Activated CD8-positive, alpha-beta memory T cell treated with anti-CD3 and anti-CD28 coated beads, Interleukin-2, amount 50 U/mL, for 4 hours (primary cell): ENCODE measurements at regions not wholly inside any gene's neighbourhood (a gene's known extent, or its start where the extent isn't known, plus 50 kb on each side); places are given as distances from the start of the nearest gene placed in this dataset.

Source experiments
- DNase-seq: peaks from one replicate; pipeline ENCODE4 v3.0.0-alpha.2; 2020

DNA sequence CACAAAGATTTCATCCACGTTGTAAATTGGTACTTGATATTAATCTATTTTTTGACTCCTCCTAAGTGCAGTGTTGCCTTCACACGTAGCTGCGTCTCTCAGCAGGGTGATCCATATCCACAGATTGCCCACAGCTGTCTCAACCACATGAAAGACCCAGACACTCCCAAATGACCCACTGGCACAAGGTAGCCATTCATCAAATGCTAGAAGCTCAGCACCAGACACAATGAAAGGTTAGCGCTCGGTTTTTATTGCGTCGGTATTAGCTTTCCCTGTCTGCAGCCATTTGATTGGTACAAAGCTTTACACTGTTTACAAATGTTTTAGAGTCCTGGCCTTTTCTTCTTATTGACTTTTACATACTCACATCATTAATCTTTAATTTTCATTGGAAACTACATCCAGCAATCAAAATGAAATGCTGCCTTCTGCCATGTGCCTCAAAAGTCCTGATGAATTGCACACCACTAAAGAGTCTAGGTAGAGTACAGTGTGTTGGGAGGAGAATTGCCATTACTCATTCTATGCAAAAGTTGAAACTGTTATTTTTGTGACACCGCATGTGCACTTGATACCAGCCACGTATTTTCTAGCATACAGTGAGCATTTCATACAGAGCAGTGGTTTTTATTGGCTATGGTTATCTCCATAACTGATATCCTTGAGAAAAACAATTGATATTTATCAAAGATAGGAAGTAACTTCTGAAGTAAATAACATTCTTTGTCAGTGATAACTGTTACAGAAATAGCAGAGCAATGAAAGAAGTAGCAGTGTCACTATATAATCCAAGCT lies 127.3 kb upstream of the NUDT7 start:
- DNase-seq = no peak

DNA sequence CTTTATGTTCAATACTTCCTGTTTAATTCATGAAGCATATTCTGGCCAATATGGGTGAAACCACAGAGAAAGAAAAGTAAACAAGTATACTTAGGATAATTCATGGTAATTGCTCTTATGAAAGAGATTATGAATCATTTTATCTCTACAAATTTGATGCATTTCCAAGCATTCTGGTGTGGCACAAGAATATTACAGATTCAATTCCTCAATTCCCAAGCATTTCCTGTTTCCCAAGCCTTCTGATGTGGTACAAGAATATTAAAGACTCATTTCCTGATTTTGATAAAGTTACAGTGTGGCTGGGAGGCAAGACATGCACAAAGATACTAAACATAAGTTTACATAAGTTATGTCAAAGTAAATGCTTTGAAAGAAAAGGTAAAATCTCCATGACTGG lies 126.1 kb upstream of the NUDT7 start:
- no peak for DNase-seq

DNA sequence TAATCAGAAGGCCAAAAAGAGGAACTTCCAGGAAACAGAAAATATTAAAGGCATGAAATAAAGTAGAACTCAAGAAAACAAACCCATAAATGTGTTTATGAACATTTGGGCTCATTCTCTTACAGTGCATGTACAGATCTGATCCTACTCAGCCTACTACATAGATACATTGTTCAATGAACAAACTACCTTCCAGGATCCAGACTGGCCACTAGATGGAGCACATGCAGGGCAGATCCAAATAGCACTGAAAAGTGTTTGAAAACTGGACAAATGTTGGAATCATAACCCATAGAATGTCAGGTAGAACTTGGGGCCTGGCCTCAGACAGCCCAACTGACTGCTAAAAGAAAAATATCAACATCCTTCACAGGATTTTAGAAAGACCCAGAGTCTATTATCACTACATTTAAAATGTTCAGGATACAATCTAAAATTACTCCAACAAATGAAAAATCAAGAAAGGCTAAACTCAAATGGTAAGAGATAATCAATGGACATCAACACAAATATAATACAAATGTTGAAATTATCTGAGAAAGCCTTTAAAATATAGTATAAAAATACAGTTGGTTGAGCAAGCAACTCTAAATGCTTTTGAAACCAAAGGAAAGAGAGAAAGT lies 122.4 kb upstream of the NUDT7 start:
- no peak for DNase-seq

DNA sequence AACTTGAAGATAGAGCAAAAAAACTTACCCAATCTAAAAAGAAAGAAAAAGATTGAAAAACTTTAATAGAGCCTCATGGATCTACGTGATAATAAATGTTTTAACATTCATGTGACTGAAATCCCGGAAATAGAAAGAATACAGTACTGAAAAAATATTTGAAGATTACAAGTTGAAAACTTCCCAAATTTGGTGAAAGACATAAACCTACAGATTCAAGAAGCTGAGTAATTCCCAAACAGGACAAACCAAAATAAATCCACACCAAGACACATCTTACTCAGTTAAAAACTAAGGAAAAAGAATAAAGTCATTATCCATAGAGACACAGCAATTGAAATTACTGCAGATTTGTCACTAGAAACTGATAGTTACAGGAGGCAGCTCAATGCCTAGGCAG lies 121.8 kb upstream of the NUDT7 start:
- DNase-seq = no peak

DNA sequence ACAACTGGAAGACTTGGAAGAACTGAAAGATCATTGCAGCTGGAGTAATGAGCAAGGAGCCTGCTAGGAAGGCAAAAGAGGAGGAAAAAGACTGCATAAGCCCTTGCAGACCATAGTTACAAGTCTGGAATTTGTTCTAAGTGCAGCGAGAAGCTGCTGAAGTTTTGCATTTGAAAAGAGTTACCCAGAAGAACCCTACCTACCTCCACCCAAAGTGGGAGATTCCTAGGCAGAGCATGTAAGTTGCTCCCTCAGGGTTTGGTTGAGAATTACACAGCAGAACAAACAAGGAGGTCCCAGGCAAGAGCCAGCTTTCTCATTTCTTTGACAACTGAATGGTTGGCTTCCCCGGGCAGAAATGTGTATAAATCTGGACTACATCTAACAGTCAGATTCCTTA lies 118.7 kb upstream of the NUDT7 start:
- no peak for DNase-seq

DNA sequence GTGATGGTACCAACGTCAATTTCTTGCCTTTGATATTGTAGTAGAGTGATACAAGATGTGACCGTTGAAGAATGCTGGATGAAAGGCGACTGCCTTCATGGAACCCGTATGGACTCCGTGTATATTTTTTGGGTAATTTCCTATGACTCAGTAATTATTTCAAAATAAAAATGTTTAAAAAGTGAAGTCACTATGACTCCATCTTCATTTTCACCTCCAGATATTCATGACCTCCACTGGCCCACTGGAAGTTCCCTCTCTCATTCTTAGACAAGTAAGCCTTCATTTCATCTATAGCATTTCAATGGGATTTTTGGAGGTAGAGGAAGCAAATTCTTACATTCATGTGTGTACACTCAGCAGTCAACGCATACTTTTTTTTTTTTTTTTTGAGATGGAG lies 111.8 kb upstream of the NUDT7 start:
- no peak for DNase-seq

DNA sequence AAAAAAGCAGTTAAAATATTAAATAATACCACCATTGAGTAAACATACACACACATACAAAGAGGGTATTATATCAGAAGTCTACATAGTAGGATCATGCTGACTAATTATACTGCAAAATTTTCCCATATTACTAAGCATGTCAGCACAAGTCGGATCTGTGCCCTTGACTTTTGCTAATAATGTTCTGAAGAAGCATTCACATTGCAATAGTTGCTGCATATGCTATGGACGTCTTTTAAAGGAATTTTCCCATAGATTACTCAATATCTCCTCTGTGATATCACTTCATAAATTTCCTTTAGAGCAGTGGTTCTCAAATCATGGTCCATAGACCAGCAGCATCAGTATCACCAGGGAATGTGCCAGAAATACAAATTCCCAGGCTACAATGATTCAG lies 110.9 kb upstream of the NUDT7 start:
- DNase-seq = no peak

DNA sequence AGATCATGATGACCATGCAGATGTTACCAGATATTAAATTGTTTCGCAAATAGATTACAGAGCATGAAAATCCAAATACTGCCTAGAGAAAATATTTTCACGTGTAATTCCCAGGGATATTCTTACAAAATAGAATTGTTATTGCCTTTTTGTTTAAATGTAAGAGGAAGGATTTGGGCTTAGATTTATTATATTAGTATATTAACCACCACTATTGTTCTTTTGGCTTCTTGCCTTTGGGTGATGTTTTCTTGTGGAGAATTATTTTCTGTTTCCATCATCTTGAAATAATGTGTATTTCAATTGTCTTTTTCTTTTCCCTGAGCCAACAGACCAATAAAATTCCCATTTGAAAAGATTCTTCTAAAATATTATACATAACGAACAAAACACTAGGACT lies 109.7 kb upstream of the NUDT7 start:
- DNase-seq = no peak

DNA sequence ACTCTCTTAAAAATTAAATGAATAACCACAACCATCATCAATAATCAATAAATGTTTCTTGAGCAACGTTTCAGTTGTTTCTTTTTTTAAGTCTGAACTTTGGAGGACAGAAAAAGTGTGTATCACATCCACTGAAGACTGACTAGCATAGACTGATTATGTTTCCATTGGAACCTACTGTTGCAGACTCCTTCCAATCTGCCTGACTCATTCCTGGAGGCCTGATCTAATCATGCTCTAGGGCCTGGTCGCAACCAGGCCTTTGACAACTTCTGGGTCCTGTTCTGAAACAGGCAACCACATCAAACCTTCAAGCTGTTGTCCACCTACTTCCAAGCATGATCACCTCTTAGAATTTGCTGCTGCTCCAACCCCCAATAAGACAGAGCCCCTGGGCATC lies 109.2 kb upstream of the NUDT7 start:
- no peak for DNase-seq

DNA sequence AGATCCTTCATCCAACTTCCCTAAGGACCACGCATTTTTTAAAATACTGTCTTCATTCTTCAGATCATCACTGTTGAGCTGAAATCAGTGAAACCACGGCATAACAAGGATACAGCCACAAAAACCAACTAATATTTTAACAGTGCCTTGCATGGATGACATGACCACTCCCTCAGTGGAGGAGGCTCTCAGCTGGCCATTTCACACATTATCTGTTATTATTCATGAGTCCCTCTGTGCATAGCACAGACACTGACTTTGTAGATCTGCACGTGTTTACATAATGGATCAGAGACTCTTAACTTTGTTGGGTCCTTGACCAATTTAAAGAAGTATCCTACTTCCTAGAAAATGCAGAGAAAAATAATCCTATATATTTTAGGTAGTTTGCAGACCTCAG lies 104.8 kb upstream of the NUDT7 start:
- DNase-seq = no peak

DNA sequence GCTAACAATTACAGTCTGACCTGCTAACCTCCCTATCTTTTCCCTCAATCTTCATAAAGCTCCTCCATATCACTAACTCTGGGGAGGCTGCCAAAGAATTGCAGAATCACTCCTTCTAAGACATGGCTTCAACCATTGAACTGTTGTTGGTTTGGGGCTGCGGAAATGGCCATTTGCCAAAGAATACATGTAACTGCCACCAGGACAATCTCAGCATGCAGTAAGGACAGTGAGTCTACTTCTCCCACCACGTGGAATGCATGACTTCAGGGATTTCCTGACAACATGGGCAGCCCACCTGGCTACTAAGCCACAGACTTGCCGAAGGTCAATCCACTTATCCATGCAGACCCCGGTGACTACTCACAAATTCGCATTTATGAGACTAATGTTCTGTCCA lies 104.3 kb upstream of the NUDT7 start:
- no peak for DNase-seq

DNA sequence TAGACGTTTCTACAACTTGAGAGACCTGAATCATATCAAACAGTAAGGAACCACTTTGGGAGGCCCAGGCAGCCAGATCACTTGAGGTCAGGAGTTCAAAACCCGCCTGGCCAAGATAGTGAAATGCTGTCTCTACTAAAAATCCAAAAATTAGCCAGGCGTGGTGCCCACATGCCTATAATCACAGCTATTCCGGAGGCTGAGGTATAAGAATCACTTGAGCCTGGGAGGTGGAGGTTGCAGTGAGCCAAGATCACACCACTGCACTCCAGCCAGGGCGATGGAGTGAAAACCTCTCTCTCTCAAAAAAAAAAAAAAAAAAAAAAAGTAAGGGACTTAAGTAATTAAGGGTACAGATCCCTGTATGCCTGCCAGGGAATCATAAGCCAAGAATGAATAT lies 103.4 kb upstream of the NUDT7 start:
- no peak for DNase-seq

DNA sequence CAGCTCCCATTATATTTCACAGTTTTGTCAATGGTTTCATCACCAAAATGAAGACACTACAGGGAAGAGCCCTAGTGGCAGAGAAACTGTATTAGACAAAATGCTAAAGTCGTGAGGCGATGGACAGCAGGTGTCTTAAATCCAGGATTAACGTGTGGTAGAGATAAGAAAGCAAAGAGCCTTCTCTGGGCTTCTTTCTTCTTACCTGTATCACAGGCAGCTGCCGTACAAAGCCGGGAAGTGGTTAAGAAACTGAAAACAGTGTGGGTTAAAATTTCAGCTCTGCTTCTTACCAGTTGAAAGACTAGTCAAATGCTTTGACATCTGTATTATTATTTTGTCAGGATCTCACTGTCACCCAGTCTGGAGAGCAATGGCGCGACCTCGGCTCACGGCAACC lies 98.2 kb upstream of the NUDT7 start:
- no peak for DNase-seq

DNA sequence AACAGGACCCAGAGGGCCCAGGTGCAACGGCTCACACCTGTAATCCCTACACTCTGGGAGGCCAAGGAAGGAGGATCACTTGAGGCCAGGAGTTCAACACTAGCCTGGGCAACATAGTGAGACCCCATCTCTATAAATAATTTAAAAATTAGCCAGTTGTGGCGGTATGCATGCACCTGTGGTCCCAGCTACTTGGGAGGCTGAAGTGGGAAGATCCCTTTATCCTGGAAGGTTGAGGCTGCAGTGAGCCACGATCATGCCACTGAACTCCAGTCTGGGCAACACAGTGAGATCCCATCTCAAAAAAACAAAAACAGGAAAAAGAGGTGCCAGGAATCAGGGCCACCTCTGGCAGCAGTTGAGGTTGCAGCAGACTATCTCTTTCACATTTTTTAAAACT lies 85.7 kb upstream of the NUDT7 start:
- DNase-seq = no peak

DNA sequence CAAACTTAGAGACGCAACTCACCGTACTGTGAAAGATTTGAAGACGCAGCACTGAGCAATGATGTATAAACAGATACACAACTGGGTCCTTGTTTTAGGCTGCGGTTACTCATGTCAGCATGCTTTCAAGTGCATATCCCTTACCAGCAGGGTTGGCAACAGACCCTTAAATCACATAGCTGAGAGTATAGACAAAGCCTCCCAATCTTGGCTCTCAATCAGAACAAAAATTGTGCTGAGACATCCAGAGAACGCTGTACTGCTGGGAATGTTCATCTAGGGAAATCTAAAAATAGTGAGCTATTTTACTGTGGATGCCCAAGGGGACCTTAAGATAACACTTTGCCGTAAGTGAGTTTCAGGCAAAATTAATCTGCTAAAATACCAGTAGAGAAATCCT lies 84.4 kb upstream of the NUDT7 start:
- no peak for DNase-seq

DNA sequence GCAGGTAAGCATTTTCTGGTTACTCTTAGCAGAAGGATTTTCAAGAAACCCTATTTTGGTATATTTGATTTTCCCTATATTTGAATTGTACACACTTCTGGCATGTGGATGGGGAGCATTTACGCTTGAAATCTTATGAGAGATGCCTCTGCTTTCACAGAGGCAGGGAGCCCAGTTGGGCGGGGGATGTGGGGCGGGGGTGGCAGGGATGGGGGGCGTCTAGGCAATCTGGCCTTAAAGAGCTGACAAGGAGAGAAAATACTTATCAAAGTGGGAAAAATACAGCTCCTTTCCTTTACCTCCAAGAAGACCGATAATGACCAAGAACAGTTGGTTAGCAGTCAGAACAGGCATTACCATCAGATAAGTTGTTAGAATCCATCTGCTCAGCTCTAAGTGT lies 79.1 kb upstream of the NUDT7 start:
- DNase-seq = no peak

DNA sequence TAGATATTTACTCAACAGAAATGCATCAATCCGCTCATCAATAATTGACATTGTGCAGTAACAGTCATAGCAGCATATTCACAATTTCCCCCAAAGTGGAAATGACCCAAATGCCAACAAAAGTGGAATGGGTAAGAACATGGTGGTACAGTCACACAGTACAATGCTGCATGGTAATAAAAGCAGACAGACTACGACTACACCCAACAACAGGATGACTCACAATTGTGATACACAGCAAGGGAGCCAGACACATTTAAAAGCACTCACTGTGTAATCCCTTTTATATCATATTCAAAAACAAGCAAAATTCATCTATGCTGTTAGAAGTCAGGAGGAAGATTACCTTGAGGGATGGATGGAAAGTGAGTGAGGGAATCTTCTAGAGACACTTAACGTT lies 76.5 kb upstream of the NUDT7 start:
- no peak for DNase-seq

DNA sequence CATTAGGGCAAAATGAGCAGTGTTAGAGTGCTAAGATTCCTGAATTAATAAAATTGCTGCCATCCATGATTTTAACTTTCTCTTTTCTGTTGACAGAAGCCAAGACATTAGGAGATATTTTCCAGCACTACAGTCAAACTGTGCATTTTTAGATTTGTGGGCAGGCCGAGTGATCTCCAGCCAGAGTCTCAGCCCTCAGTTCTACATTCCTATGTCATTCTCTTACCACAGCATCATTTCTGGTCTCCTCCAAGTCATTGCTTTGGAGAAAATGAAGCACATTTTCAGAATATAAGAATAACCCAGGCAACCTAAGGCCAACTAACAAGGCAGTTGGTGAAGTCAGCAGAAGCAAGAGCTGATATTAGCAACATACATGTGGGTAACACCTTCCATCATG lies 74.6 kb upstream of the NUDT7 start:
- DNase-seq = no peak

DNA sequence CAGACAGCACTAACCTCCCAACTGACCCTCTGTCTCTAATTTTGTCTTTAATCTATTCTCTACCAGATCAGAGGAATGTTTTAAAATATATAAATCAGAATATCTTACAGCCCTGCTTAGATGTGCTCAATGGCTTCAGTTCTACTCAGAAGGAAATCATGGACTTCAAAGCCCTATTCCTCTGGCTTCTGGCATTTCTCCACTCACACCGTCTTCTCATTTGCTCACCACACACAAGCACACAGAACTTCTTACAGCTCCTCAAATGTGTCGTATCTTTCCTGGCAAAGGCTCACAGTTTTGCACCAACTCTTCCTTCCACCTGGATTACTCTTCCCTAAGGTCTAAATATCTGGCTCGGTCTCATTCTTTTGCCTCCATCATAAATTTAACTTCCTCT lies 71.6 kb upstream of the NUDT7 start:
- DNase-seq = no peak

DNA sequence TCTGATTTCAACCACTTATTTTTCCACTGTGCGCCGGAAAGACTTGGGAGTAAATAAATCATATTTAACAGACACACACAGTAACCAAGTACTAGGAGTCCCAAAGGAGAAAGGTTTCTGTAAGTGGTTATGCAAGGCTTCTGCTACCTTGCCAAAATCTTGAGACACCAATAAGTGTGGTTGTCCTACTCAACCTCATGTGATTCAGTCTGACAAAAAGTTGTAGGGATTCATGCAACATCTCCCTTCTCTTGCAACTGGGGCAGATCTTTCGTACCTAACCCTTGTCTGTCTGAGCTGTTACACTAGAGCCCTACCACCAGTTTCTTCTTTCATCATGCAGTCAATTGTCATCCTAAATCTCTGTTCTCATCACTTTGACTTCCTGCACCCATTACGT lies 69.9 kb upstream of the NUDT7 start:
- DNase-seq = no peak

DNA sequence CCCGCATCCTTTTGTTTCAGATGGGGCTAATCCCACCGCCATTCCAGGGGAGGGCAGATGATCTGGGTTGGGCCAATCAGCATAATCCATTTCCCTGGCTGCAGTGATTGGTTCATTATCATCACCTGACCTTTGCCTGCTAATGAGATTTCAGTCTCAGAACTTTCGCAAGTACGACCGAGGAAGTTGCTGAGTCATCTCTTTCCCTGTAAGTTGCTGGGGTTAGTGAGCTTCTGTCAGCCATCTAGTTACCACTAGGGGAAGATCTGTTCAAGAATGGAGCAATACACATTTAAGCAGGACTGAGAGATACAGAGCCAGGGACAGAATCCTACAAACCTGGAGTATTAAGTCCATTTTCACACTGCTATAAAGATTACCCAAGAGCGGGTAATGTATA lies 65.3 kb upstream of the NUDT7 start:
- no peak for DNase-seq

DNA sequence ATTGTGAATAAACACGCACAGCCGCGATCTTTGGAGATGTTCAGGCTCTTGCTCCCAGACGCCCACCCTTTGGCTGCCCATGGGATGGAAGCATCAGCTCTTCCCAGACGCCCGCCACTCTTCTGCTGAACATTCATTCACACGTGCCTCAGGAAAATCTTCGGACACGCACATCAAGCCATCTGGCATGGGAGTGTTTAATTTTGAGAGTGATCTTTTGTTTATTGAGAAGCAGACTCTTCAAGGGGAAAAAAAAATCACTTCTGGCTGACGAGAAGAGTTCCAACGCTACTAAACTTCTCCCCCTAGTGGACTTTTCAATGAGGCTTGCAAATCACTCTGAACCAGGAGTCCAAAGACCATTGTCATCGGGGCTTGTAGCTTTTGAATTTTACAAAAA lies 62.0 kb upstream of the NUDT7 start:
- DNase-seq = no peak

DNA sequence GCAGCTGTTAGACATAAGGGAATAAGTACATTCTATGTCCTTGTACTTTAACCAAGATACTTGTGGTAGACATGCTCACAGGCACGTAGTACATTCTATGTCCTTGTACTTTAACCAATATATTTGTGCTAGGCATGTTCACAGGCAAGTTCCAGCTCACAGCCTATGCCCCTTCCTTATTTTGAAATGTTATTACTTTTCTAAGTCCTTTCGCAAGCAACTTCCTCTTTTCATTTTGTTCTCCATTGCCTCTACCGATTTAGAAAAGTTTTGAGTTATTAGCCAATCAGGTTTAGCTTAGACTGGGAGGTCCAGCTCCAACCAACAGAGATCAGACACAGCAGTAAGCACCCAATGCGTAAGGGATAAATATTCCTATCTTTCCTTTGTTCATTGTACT lies 60.1 kb upstream of the NUDT7 start:
- DNase-seq = no peak

DNA sequence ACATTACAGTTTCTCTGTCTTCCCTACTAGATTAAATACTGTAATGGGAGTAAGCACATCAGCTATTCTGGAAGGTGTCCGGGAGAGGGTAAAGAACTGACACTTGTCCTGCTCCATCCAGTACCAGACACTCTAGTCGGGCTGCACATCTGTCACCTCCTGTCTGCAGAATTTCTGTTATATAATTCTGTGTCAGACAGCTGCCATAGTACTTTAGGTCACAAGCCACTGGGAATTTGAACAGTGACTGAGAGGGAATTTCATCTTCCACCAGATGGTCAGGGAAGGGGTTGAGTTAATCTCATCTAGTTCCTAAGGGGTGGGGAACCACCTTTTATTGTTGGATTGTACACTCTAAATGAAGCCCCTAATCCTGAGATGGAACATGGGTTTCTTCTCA lies 58.6 kb upstream of the NUDT7 start:
- DNase-seq = no peak

DNA sequence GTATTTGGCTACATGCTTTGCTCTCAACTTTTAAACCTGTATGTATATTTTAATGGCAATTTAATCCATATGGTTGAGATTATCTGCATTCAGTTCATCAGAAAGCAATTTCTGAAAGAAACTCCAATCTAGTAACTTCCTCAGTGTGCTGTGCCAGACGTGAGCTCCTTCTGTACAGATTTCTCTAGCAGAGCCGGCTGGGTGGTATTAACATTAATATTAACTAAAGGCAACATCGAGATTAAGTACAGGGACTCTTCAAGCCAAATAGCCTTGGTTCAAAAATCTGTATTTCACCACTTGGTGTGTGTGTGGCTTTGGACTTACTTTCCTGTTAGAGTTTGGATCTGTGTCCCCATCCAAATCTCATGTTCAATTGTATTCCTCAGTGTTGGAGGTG lies 55.5 kb upstream of the NUDT7 start:
- DNase-seq = no peak
